ENCODE measurements at regions not wholly inside any gene's neighbourhood (a gene's known extent, or its start where the extent isn't known, plus 50 kb on each side); places are given as distances from the start of the nearest gene placed in this dataset.

- POLR2A ChIA-PET, result no interaction called here
- no peak for FAIRE-seq
These were observed 94.4 kb downstream of the BARHL2 start for GRCh38 chr1:90622666-90623065.

DNA sequence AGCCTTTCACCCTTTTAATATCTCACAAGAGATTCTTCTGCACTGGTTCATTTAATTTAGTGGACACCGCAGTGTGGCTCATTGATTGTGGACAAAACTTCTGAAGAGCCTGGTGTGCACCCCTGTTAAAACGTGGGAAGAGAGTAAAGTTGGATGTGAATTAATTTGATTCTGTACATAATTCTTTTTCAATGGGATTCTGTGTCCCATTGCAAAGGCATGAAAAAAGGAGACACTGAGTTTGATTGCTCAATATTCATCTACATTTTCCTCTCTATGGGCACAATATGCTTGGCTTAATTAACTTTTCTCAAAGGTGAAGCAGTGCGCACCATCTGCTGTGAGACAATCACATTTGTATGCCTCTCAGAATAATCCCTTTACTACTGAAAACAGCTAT is 95.1 kb downstream of the BARHL2 start:
- DNase-seq (ENCODE audit: low spot score) (no peak), ATAC-seq (no peak), FAIRE-seq (no peak)
- no peak for TF ChIP-seq ZNF597 (CRISPR knock-in tag; IDR thresholded peaks at IDR 0.05)
- 0 out of 2 replicates have a peak, but pooled peaks have one; percentile 2 for TF ChIP-seq CEBPB (IDR thresholded peaks at IDR 0.05; ENCODE audit: borderline replicate concordance, low read depth, low read length)
- Histone ChIP-seq H3K4me2 (ENCODE audit: low read depth, low read length) (no peak overlapping the region), H3K4me3 (replicated peaks in 1 of 3; ENCODE audit: insufficient read depth in 1 of 3, low read depth in 2 of 3, low read length in 3 of 3) (no peak overlapping the region), H3K36me3 (replicated peaks in 1 of 2; ENCODE audit: control insufficient read depth in 1 of 2, insufficient read depth in 2 of 2, low read length in 2 of 2) (no peaks in the 10 kb centered on the region), H4K20me1 (ENCODE audit: insufficient read depth, low read length) (no peaks in the 10 kb centered on the region), H2AFZ (ENCODE audit: low read length) (no peak overlapping the region), H3K27me3 (ENCODE audit: control insufficient read depth in 1 of 2, insufficient read depth in 2 of 2, low read length in 2 of 2) (peaks cover 0 to 4% of the 10 kb centered on the region in 2 experiments; a peak in 2 of 5 replicates), H3K9me3 (ENCODE audit: low read length) (no peaks in the 10 kb centered on the region), H3K4me1 (ENCODE audit: insufficient read depth, low read length) (no peaks in the 10 kb centered on the region), H3K27ac (ENCODE audit: extremely low read length, insufficient read depth, low read length) (no peak overlapping the region), H3K9ac (ENCODE audit: insufficient read depth, low read depth, low read length) (no peak overlapping the region), H3K79me2 (ENCODE audit: insufficient read depth, low read length) (no peaks in the 10 kb centered on the region)
- intact Hi-C loops (cut with micrococcal nuclease; ENCODE audit: unreplicated experiment) (no loop called here), in situ Hi-C loops (cut with HindIII; ENCODE audit: extremely low pct_ligation_motif_present, low pct_unique_long_range_greater_than_20kb) (no loop called here)
- BruUV-seq (replicated peaks), result no TSS peak
- CTCF ChIA-PET (ENCODE audit: low intra/inter-chr PET ratio, low total read pairs), result no interaction called here
- POLR2A ChIA-PET, result no interaction called here
- WGBS (ENCODE audit: low lambda C conversion rate), result 51% methylated on average over 3 of the region's 3 CpGs

More at GRCh38 chr1:90622666-90623065, 94.4 kb downstream of the BARHL2 start:
- Histone ChIP-seq H3K4me2 (ENCODE audit: low read depth, low read length) (no peak overlapping the region), H3K9me3 (ENCODE audit: low read length) (no peaks in the 10 kb centered on the region), H4K20me1 (ENCODE audit: insufficient read depth, low read length) (no peaks in the 10 kb centered on the region), H3K9ac (ENCODE audit: insufficient read depth, low read depth, low read length) (no peak overlapping the region), H2AFZ (ENCODE audit: low read length) (no peak overlapping the region), H3K4me1 (ENCODE audit: insufficient read depth, low read length) (no peaks in the 10 kb centered on the region), H3K27ac (ENCODE audit: extremely low read length, insufficient read depth, low read length) (no peak overlapping the region), H3K27me3 (ENCODE audit: control insufficient read depth in 1 of 2, insufficient read depth in 2 of 2, low read length in 2 of 2) (peaks cover 0 to 4% of the 10 kb centered on the region in 2 experiments; a peak in 2 of 5 replicates), H3K4me3 (replicated peaks in 1 of 3; ENCODE audit: insufficient read depth in 1 of 3, low read depth in 2 of 3, low read length in 3 of 3) (no peak overlapping the region), H3K36me3 (replicated peaks in 1 of 2; ENCODE audit: control insufficient read depth in 1 of 2, insufficient read depth in 2 of 2, low read length in 2 of 2) (no peaks in the 10 kb centered on the region), H3K79me2 (ENCODE audit: insufficient read depth, low read length) (no peaks in the 10 kb centered on the region)
- TF ChIP-seq MAFK (conservative IDR thresholded peaks at IDR 0.05 in 1 of 2, IDR thresholded peaks at IDR 0.05 in 1 of 2; ENCODE audit: low read length in 2 of 2), result 0 out of 4 replicates have a peak, but pooled peaks of 1 of the 2 experiments have one; percentile 39
- TF ChIP-seq, protein P1, sequence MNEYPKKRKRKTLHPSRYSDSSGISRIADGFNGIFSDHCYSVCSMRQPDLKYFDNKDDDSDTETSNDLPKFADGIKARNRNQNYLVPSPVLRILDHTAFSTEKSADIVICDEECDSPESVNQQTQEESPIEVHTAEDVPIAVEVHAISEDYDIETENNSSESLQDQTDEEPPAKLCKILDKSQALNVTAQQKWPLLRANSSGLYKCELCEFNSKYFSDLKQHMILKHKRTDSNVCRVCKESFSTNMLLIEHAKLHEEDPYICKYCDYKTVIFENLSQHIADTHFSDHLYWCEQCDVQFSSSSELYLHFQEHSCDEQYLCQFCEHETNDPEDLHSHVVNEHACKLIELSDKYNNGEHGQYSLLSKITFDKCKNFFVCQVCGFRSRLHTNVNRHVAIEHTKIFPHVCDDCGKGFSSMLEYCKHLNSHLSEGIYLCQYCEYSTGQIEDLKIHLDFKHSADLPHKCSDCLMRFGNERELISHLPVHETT (CRISPR knock-in tag; conservative IDR thresholded peaks at IDR 0.05), result no peak
- no peak for TF ChIP-seq ZNF660 (CRISPR knock-in tag; IDR thresholded peaks at IDR 0.05; ENCODE audit: borderline replicate concordance, low read depth)
- no peak for TF ChIP-seq ZNF547 (CRISPR knock-in tag; IDR thresholded peaks at IDR 0.05)
- BruUV-seq (replicated peaks), result no TSS peak
- in situ Hi-C loops (cut with HindIII; ENCODE audit: extremely low pct_ligation_motif_present, low pct_unique_long_range_greater_than_20kb) (no loop called here), intact Hi-C loops (cut with micrococcal nuclease; ENCODE audit: unreplicated experiment) (no loop called here)
- no peak for DNase-seq (ENCODE audit: low spot score)
- CTCF ChIA-PET (ENCODE audit: low intra/inter-chr PET ratio, low total read pairs), result no interaction called here
- WGBS (ENCODE audit: low lambda C conversion rate), result 52% methylated on average over 5 of the region's 5 CpGs
- no peak for ATAC-seq

All from HepG2 (cell line).